ENCODE measurements at regions not wholly inside any gene's neighbourhood (a gene's known extent, or its start where the extent isn't known, plus 50 kb on each side); places are given as distances from the start of the nearest gene placed in this dataset.

DNA sequence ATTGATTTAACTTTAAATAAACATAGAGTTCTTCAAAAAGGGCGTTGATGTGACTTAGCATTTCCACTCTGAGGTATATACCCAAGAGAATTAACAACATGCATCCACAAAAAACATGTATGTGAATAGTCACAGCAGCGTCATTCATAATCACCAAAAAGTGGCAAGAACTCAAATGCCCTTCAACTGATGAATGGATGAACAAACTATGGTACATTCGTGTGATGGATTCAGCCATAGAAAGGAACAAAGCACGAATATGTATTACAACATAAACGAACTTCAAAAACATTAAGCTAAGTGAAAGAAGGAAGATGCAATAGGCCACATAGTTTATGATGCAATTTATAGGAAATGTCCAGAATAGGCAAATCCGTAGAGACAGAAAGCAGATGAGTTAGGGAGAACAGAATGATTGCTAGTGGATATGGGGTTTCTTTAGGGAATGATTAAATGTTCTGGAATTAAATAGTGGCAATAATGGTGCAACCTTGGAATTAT lies 72.3 kb upstream of the UQCRFS1 start:
- DNase-seq (ENCODE audit: insufficient read length, low spot score, missing footprints) = no peak
- H3K4me3 ChIP-seq (ENCODE audit: insufficient read depth, low read length) = no peak overlapping the region
- H3K36me3 ChIP-seq (ENCODE audit: insufficient read depth, low read length) = no peaks in the 10 kb centered on the region
- no peaks in the 10 kb centered on the region for H3K9me3 ChIP-seq (ENCODE audit: low read depth, low read length)
- no peak overlapping the region for H3K27ac ChIP-seq (ENCODE audit: low read depth, low read length)
- no peaks in the 10 kb centered on the region for H3K27me3 ChIP-seq (ENCODE audit: insufficient read depth, low read length)
- no peak for TF ChIP-seq CTCF (IDR thresholded peaks at IDR 0.05; ENCODE audit: extremely low read depth, low read depth, low read length)
- H3K79me2 ChIP-seq (ENCODE audit: insufficient read depth, low read length) = no peaks in the 10 kb centered on the region
- no peak overlapping the region for H3K4me2 ChIP-seq (ENCODE audit: insufficient read depth, low read length)
- no peaks in the 10 kb centered on the region for H3K4me1 ChIP-seq (ENCODE audit: insufficient read depth, low read length)
- H4K20me1 ChIP-seq (ENCODE audit: insufficient read depth, low read length) = no peaks in the 10 kb centered on the region
- no peak overlapping the region for H2AFZ ChIP-seq (ENCODE audit: low read length)

- no peak overlapping the region for H3K4me3 ChIP-seq (ENCODE audit: insufficient read depth, low read length)
- no peak overlapping the region for H3K4me2 ChIP-seq (ENCODE audit: insufficient read depth, low read length)
- no peaks in the 10 kb centered on the region for H3K4me1 ChIP-seq (ENCODE audit: insufficient read depth, low read length)
- H3K36me3 ChIP-seq (ENCODE audit: insufficient read depth, low read length) = no peaks in the 10 kb centered on the region
- H3K27me3 ChIP-seq (ENCODE audit: insufficient read depth, low read length) = no peaks in the 10 kb centered on the region
- no peaks in the 10 kb centered on the region for H3K79me2 ChIP-seq (ENCODE audit: insufficient read depth, low read length)
- H2AFZ ChIP-seq (ENCODE audit: low read length) = no peak overlapping the region
- no peak for TF ChIP-seq CTCF (IDR thresholded peaks at IDR 0.05; ENCODE audit: extremely low read depth, low read depth, low read length)
- H3K9me3 ChIP-seq (ENCODE audit: low read depth, low read length) = no peaks in the 10 kb centered on the region
- DNase-seq (ENCODE audit: insufficient read length, low spot score, missing footprints) = no peak
- no peaks in the 10 kb centered on the region for H4K20me1 ChIP-seq (ENCODE audit: insufficient read depth, low read length)
- H3K27ac ChIP-seq (ENCODE audit: low read depth, low read length) = no peak overlapping the region
These were observed 72.9 kb upstream of the UQCRFS1 start for GRCh38 chr19:29285878-29286277.

- Histone ChIP-seq H3K9me3 (ENCODE audit: low read depth, low read length) (no peaks in the 10 kb centered on the region), H3K27ac (ENCODE audit: low read depth, low read length) (no peak overlapping the region), H3K4me2 (ENCODE audit: insufficient read depth, low read length) (no peak overlapping the region), H3K36me3 (ENCODE audit: insufficient read depth, low read length) (no peaks in the 10 kb centered on the region), H3K27me3 (ENCODE audit: insufficient read depth, low read length) (no peaks in the 10 kb centered on the region), H2AFZ (ENCODE audit: low read length) (no peak overlapping the region), H3K4me1 (ENCODE audit: insufficient read depth, low read length) (no peaks in the 10 kb centered on the region), H3K4me3 (ENCODE audit: insufficient read depth, low read length) (no peak overlapping the region), H3K79me2 (ENCODE audit: insufficient read depth, low read length) (no peaks in the 10 kb centered on the region), H4K20me1 (ENCODE audit: insufficient read depth, low read length) (no peaks in the 10 kb centered on the region)
- no peak for DNase-seq (ENCODE audit: insufficient read length, low spot score, missing footprints)
- no peak for TF ChIP-seq CTCF (IDR thresholded peaks at IDR 0.05; ENCODE audit: extremely low read depth, low read depth, low read length)
These were observed 74.1 kb upstream of the UQCRFS1 start for GRCh38 chr19:29287061-29287460.

- TF ChIP-seq CTCF (IDR thresholded peaks at IDR 0.05; ENCODE audit: extremely low read depth, low read depth, low read length) = no peak
- no peaks in the 10 kb centered on the region for H3K9me3 ChIP-seq (ENCODE audit: low read depth, low read length)
- H3K27me3 ChIP-seq (ENCODE audit: insufficient read depth, low read length) = no peaks in the 10 kb centered on the region
- H3K4me2 ChIP-seq (ENCODE audit: insufficient read depth, low read length) = no peak overlapping the region
- no peak for DNase-seq (ENCODE audit: insufficient read length, low spot score, missing footprints)
- H3K4me3 ChIP-seq (ENCODE audit: insufficient read depth, low read length) = no peak overlapping the region
- H3K79me2 ChIP-seq (ENCODE audit: insufficient read depth, low read length) = no peaks in the 10 kb centered on the region
- H2AFZ ChIP-seq (ENCODE audit: low read length) = no peak overlapping the region
- no peak overlapping the region for H3K27ac ChIP-seq (ENCODE audit: low read depth, low read length)
- no peaks in the 10 kb centered on the region for H4K20me1 ChIP-seq (ENCODE audit: insufficient read depth, low read length)
- H3K4me1 ChIP-seq (ENCODE audit: insufficient read depth, low read length) = no peaks in the 10 kb centered on the region
- H3K36me3 ChIP-seq (ENCODE audit: insufficient read depth, low read length) = no peaks in the 10 kb centered on the region
These were observed 75.3 kb upstream of the UQCRFS1 start for GRCh38 chr19:29288256-29288655.
